H9 (cell line): ENCODE measurements at regions not wholly inside any gene's neighbourhood (a gene's known extent, or its start where the extent isn't known, plus 50 kb on each side); places are given as distances from the start of the nearest gene placed in this dataset.
A peak's percentile ranks its signal among the peaks of the same experiment; 100 is the strongest.

Source experiments
- DNase-seq: peaks from one replicate; pipeline ENCODE4 v3.0.0-alpha.2; 2017
- H2AFZ ChIP-seq: one replicate; pipeline ENCODE4 v1.6.1; 2013; ENCODE audit warnings: mild to moderate bottlenecking, low read length, control low read depth, moderate library complexity
- H2AK5ac ChIP-seq: 2 replicates; pipeline ENCODE4 v1.6.1; 2013; ENCODE audit warnings: low read length, control low read depth, mixed read lengths; ENCODE audit not compliant: insufficient read length
- H2BK120ac ChIP-seq: one replicate; pipeline ENCODE4 v1.6.1; 2013; ENCODE audit warnings: low read depth, mild to moderate bottlenecking, low read length, control low read depth, inconsistent platforms; ENCODE audit not compliant: poor library complexity, severe bottlenecking
- H2BK12ac ChIP-seq: 2 replicates; pipeline ENCODE4 v1.6.1; 2013; ENCODE audit warnings: low read length, control low read depth, mixed read lengths, low read depth; ENCODE audit not compliant: insufficient read length
- H2BK15ac ChIP-seq: 2 replicates; pipeline ENCODE4 v1.6.1; 2013; ENCODE audit warnings: low read depth, low read length, control low read depth
- H2BK20ac ChIP-seq: one replicate; pipeline ENCODE4 v1.6.1; 2013; ENCODE audit warnings: low read depth, mild to moderate bottlenecking, low read length, control low read depth, inconsistent platforms; ENCODE audit not compliant: poor library complexity, severe bottlenecking
- H2BK5ac ChIP-seq: 2 replicates; pipeline ENCODE4 v1.6.1; 2013; ENCODE audit warnings: low read length, control low read depth, mixed read lengths; ENCODE audit not compliant: insufficient read length
- H3K14ac ChIP-seq: 2 replicates; pipeline ENCODE4 v1.6.1; 2013; ENCODE audit warnings: low read length, control low read depth; ENCODE audit not compliant: insufficient read depth
- H3K18ac ChIP-seq: 2 replicates; pipeline ENCODE4 v1.6.1; 2013; ENCODE audit warnings: low read depth, mild to moderate bottlenecking, mixed read lengths, low read length, control low read depth; ENCODE audit not compliant: insufficient read length
- H3K23ac ChIP-seq: 2 replicates; pipeline ENCODE4 v1.6.1; 2013; ENCODE audit warnings: low read length, control low read depth, mixed read lengths, low read depth; ENCODE audit not compliant: insufficient read length
- H3K23me2 ChIP-seq: 2 replicates; pipeline ENCODE4 v1.6.1; 2013; ENCODE audit warnings: low read depth, mild to moderate bottlenecking, mixed read lengths, low read length, control low read depth; ENCODE audit not compliant: insufficient read length, poor library complexity, severe bottlenecking
- H3K27ac ChIP-seq: 2 replicates; pipeline ENCODE4 v1.5.1; 2013; ENCODE audit warnings: low read length, control low read depth, mixed read lengths, low read depth; ENCODE audit not compliant: insufficient read length
- H3K27me3 ChIP-seq: 2 replicates; pipeline ENCODE4 v1.6.1; 2013; ENCODE audit warnings: low read length, control low read depth, inconsistent platforms; ENCODE audit not compliant: insufficient read depth
- H3K4ac ChIP-seq: 2 replicates; pipeline ENCODE4 v1.6.1; 2013; ENCODE audit warnings: low read depth, mild to moderate bottlenecking, control low read depth, inconsistent platforms, low read length, moderate library complexity
- H3K4me1 ChIP-seq: 2 replicates; pipeline ENCODE4 v1.6.1; 2013; ENCODE audit warnings: low read length, control low read depth, inconsistent platforms; ENCODE audit not compliant: insufficient read depth
- H3K4me2 ChIP-seq: 2 replicates; pipeline ENCODE4 v1.6.1; 2013; ENCODE audit warnings: low read length, control low read depth, mixed read lengths; ENCODE audit not compliant: insufficient read length, insufficient read depth
- H3K56ac ChIP-seq: 2 replicates; pipeline ENCODE4 v1.6.1; 2013; ENCODE audit warnings: low read depth, mild to moderate bottlenecking, mixed read lengths, low read length, control low read depth; ENCODE audit not compliant: insufficient read length
- H3K79me1 ChIP-seq: 2 replicates; pipeline ENCODE4 v1.6.1; 2013; ENCODE audit warnings: low read depth, mild to moderate bottlenecking, moderate library complexity, low read length, control low read depth, inconsistent platforms; ENCODE audit not compliant: insufficient read depth, poor library complexity, severe bottlenecking
- H3K79me2 ChIP-seq: 2 replicates; pipeline ENCODE4 v1.6.1; 2013; ENCODE audit warnings: low read length, control low read depth, inconsistent platforms; ENCODE audit not compliant: insufficient read depth
- H3K9ac ChIP-seq: 2 replicates; pipeline ENCODE4 v1.6.1; 2013; ENCODE audit warnings: low read length, control low read depth, mixed read lengths; ENCODE audit not compliant: insufficient read length; ENCODE audit errors: extremely low read depth
- H3K9me3 ChIP-seq: one replicate; pipeline ENCODE4 v1.6.1; 2013; ENCODE audit warnings: low read depth, low read length, inconsistent platforms; ENCODE audit not compliant: control insufficient read depth
- H3T11ph ChIP-seq: one replicate; pipeline ENCODE4 v1.6.1; 2013; ENCODE audit warnings: mild to moderate bottlenecking, low read length, control low read depth, inconsistent platforms
- H4K20me1 ChIP-seq: one replicate; pipeline ENCODE4 v1.6.1; 2013; ENCODE audit not compliant: control insufficient read depth, insufficient read length, insufficient read depth
- H4K5ac ChIP-seq: 2 replicates; pipeline ENCODE4 v1.6.1; 2013; ENCODE audit warnings: low read depth, mild to moderate bottlenecking, mixed read lengths, low read length, control low read depth; ENCODE audit not compliant: insufficient read length
- H4K8ac ChIP-seq: replicated peaks from 2 replicates; pipeline ENCODE4 v1.6.1; 2013; ENCODE audit warnings: low read length, control low read depth, mixed read lengths, low read depth; ENCODE audit not compliant: insufficient read length
- H4K91ac ChIP-seq: 2 replicates; pipeline ENCODE4 v1.6.1; 2013; ENCODE audit warnings: low read depth, mild to moderate bottlenecking, moderate library complexity, mixed read lengths, low read length, control low read depth; ENCODE audit not compliant: insufficient read length
- H3K27ac Mint-ChIP-seq, 3 experiments: 2 replicates in 2 of 3; 3 replicates in 1 of 3; pipeline ENCODE4 v1.8.0; 2020 to 2021; ENCODE audit warnings: mixed read lengths in 3 of 3, mild to moderate bottlenecking in 1 of 3, moderate library complexity in 1 of 3
- H3K27me3 Mint-ChIP-seq: 2 replicates; pipeline ENCODE4 v1.8.0; 2021; ENCODE audit warnings: low read depth, mild to moderate bottlenecking, moderate library complexity, mixed read lengths
- H3K36me3 Mint-ChIP-seq, 3 experiments: 2 replicates in 2 of 3; 3 replicates in 1 of 3; pipeline ENCODE4 v1.8.0; 2020 to 2021; ENCODE audit warnings: low read depth in 3 of 3, mixed read lengths in 3 of 3; ENCODE audit not compliant: insufficient read depth in 1 of 3
- H3K4me1 Mint-ChIP-seq, 2 experiments: 2 replicates each; pipeline ENCODE4 v1.8.0; 2020; ENCODE audit warnings: mixed read lengths in 2 of 2
- H3K4me3 Mint-ChIP-seq, 2 experiments: 2 replicates in 1 of 2; 3 replicates in 1 of 2; pipeline ENCODE4 v1.8.0; 2020 to 2021; ENCODE audit warnings: mild to moderate bottlenecking in 2 of 2, mixed read lengths in 2 of 2, moderate library complexity in 1 of 2
- H3K9me3 Mint-ChIP-seq, 2 experiments: 2 replicates in 1 of 2; 3 replicates in 1 of 2; pipeline ENCODE4 v1.8.0; 2020; ENCODE audit warnings: mild to moderate bottlenecking in 2 of 2, mixed read lengths in 2 of 2, moderate library complexity in 1 of 2
- WGBS: extraction: QIAGEN DNeasy Blood & Tissue Kit; methylation state at CpG from one replicate; pipeline ENCODE4 v1.1.7; 2013; ENCODE audit warnings: missing lambda C conversion rate, low lambda C conversion rate, mixed read lengths; ENCODE audit not compliant: insufficient read length; ENCODE audit errors: extremely low coverage; 5-methylcytosine and 5-hydroxymethylcytosine counted together
- TF ChIP-seq, protein P1 (sequence below): fragments of 200-600 bp; sonication (generic); conservative IDR thresholded peaks from 3 replicates; pipeline ENCODE4 v1.8.0; 2021; ENCODE audit warnings: antibody characterized with exemption, mild to moderate bottlenecking

DNA sequence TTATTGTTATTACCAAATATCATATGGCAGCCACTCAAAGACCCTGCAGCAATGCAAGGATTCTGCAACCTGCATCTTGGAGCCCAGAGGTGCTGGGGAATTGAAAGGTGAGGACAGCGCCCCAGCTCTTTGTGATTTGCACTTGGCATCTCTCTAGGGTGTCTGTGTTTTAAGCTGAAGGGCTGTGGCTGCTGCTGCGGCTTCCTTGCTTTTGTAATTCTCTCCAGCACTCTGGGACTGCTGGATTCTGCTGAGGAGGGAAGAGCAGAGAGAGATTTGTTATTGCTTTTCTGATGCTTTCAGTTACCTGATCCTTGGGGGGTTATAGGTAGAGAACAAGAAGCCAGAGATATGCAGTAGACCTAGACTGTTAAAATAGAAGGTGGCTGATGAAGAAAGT is 562.4 kb downstream of the EBF1 start:
- no peaks in the 10 kb centered on the region for H4K20me1 ChIP-seq
- H3K9me3 ChIP-seq, result no peaks in the 10 kb centered on the region
- H4K91ac ChIP-seq, result no peak overlapping the region
- no peak overlapping the region for H2BK5ac ChIP-seq
- Mint-ChIP-seq H3K9me3 (no peaks in the 10 kb centered on the region), H3K4me3 (no peak overlapping the region), H3K4me1 (peaks cover 19 to 35% of the 10 kb centered on the region in 2 experiments), H3K36me3 (no peaks in the 10 kb centered on the region), H3K27me3 (no peaks in the 10 kb centered on the region), H3K27ac (peak overlapping the region in 1 of 3 experiments; percentile 19; a peak in 1 of 7 replicates)
- no peaks in the 10 kb centered on the region for H3K79me2 ChIP-seq
- no peak overlapping the region for H2BK120ac ChIP-seq
- TF ChIP-seq, protein P1, sequence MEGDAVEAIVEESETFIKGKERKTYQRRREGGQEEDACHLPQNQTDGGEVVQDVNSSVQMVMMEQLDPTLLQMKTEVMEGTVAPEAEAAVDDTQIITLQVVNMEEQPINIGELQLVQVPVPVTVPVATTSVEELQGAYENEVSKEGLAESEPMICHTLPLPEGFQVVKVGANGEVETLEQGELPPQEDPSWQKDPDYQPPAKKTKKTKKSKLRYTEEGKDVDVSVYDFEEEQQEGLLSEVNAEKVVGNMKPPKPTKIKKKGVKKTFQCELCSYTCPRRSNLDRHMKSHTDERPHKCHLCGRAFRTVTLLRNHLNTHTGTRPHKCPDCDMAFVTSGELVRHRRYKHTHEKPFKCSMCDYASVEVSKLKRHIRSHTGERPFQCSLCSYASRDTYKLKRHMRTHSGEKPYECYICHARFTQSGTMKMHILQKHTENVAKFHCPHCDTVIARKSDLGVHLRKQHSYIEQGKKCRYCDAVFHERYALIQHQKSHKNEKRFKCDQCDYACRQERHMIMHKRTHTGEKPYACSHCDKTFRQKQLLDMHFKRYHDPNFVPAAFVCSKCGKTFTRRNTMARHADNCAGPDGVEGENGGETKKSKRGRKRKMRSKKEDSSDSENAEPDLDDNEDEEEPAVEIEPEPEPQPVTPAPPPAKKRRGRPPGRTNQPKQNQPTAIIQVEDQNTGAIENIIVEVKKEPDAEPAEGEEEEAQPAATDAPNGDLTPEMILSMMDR, result no peak
- DNase-seq, result no peak
- H3K9ac ChIP-seq, result no peak overlapping the region
- no peak overlapping the region for H3K18ac ChIP-seq
- H3K56ac ChIP-seq, result no peak overlapping the region
- H2BK15ac ChIP-seq, result no peak overlapping the region
- no peaks in the 10 kb centered on the region for H3K79me1 ChIP-seq
- H3K4me1 ChIP-seq, result no peaks in the 10 kb centered on the region; the same call in 1 of the 2 replicates
- H3K23ac ChIP-seq, result no peak overlapping the region
- no peak overlapping the region for H3K27ac ChIP-seq
- no peak overlapping the region for H2BK20ac ChIP-seq
- H2AK5ac ChIP-seq, result no peak overlapping the region
- H3T11ph ChIP-seq, result no peak overlapping the region
- no peak overlapping the region for H3K4ac ChIP-seq
- H3K27me3 ChIP-seq, result no peaks in the 10 kb centered on the region
- no peak overlapping the region for H4K8ac ChIP-seq
- H2AFZ ChIP-seq, result no peak overlapping the region
- H3K14ac ChIP-seq, result no peak overlapping the region
- no peak overlapping the region for H3K4me2 ChIP-seq
- no CpG with 5 or more reads among the region's 2 CpGs for WGBS
- no peak overlapping the region for H4K5ac ChIP-seq
- H3K23me2 ChIP-seq, result no peaks in the 10 kb centered on the region
- H2BK12ac ChIP-seq, result no peak overlapping the region
